CD4-positive, CD25-positive, alpha-beta regulatory T cell (primary cell): ENCODE measurements at regions not wholly inside any gene's neighbourhood (a gene's known extent, or its start where the extent isn't known, plus 50 kb on each side); places are given as distances from the start of the nearest gene placed in this dataset.
"Not testable (repeated sequence)": the region's sequence is repeated elsewhere in the genome, so short reads cannot be mapped to it uniquely, and the experiment has no call there.

Experiments used
- ATAC-seq, 2 donors: fragments of 150-1000 bp; cut with Tn5 transposase; one replicate each; pipeline ENCODE4 v1.10.0; 2021; ENCODE audit warnings: low read depth in 2 of 2, moderate number of reproducible peaks in 2 of 2, moderate library complexity in 1 of 2
- DNase-seq, 3 donors: peaks; one replicate each; pipeline versions ENCODE4 v3.0.0 to v3.0.0-alpha.2; 2012 to 2022; ENCODE audit warnings: mixed read lengths in 1 of 3
- H3K27ac ChIP-seq: one replicate; pipeline ENCODE4 v1.7.0; 2013; ENCODE audit warnings: mild to moderate bottlenecking, low read length; ENCODE audit not compliant: insufficient read depth, poor library complexity, severe bottlenecking
- H3K27me3 ChIP-seq: one replicate; pipeline ENCODE4 v1.7.0; 2013; ENCODE audit warnings: low read length; ENCODE audit not compliant: control insufficient read depth, insufficient read depth
- H3K36me3 ChIP-seq: one replicate; pipeline ENCODE4 v1.7.0; 2013; ENCODE audit warnings: mild to moderate bottlenecking, low read length, moderate library complexity; ENCODE audit not compliant: control insufficient read depth, insufficient read depth
- H3K4me1 ChIP-seq: 2 replicates; pipeline ENCODE4 v1.7.0; 2013; ENCODE audit warnings: mild to moderate bottlenecking, low read length; ENCODE audit not compliant: insufficient read depth, control insufficient read depth, poor library complexity, severe bottlenecking
- H3K4me3 ChIP-seq: one replicate; pipeline ENCODE4 v1.7.0; 2013; ENCODE audit warnings: low read depth, mild to moderate bottlenecking, low read length, moderate library complexity
- H3K9me3 ChIP-seq, 2 experiments: 1 replicate in 1 of 2; 2 replicates in 1 of 2; pipeline ENCODE4 v1.7.0; 2013; ENCODE audit warnings: low read length in 2 of 2, mild to moderate bottlenecking in 1 of 2, moderate library complexity in 1 of 2; ENCODE audit not compliant: control insufficient read depth in 2 of 2
- H3K27ac Mint-ChIP-seq, 3 donors: one replicate each; pipeline ENCODE4 v1.8.0; 2020 to 2022; ENCODE audit warnings: mild to moderate bottlenecking in 3 of 3, mixed read lengths in 3 of 3, moderate library complexity in 2 of 3
- H3K27me3 Mint-ChIP-seq: one replicate; pipeline ENCODE4 v1.8.0; 2022; ENCODE audit warnings: mild to moderate bottlenecking, mixed read lengths
- H3K36me3 Mint-ChIP-seq: one replicate; pipeline ENCODE4 v1.8.0; 2020; ENCODE audit warnings: mixed read lengths
- H3K4me1 Mint-ChIP-seq, 4 donors: one replicate each; pipeline ENCODE4 v1.8.0; 2020 to 2022; ENCODE audit warnings: mixed read lengths in 4 of 4, mild to moderate bottlenecking in 1 of 4
- H3K4me3 Mint-ChIP-seq, 4 donors: one replicate each; pipeline ENCODE4 v1.8.0; 2020 to 2022; ENCODE audit warnings: mild to moderate bottlenecking in 4 of 4, mixed read lengths in 4 of 4, moderate library complexity in 3 of 4
- H3K9me3 Mint-ChIP-seq, 7 donors: one replicate each; pipeline ENCODE4 v1.8.0; 2020 to 2022; ENCODE audit warnings: mixed read lengths in 7 of 7, mild to moderate bottlenecking in 3 of 7, moderate library complexity in 2 of 7

DNA sequence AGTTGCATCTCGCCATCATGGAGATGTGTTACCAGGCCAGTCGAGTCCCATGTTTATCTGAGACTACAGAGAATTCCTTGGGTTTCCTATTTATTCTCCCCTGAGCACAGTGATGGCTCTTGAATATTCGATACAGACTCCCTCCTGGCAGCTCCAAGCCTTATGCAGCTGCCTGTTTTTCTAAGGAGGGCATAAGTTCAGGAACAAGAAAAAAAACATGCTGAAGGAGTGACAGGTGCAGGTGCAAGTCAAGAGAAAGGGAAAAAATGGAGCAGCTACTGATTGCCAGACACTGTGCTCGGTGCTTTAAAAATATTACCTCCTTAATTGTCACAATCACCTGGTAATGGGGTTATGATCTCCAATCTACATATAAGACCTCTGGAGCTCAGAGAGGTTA lies 177.2 kb upstream of the DPP10 start:
- Histone ChIP-seq H3K27ac (no peak overlapping the region), H3K36me3 (no peaks in the 10 kb centered on the region), H3K27me3 (peaks cover 3% of the 10 kb centered on the region), H3K9me3 (no peaks in the 10 kb centered on the region), H3K4me3 (no peak overlapping the region), H3K4me1 (no peaks in the 10 kb centered on the region)
- H3K27ac Mint-ChIP-seq: no peak overlapping the region
- peaks cover 0 to 5% (median 0%) of the 10 kb centered on the region in 4 donors for H3K4me1 Mint-ChIP-seq
- DNase-seq (no peak), ATAC-seq (no peak)
- peaks cover 0 to 1% (median 0%) of the 10 kb centered on the region in 7 donors for H3K9me3 Mint-ChIP-seq
- H3K4me3 Mint-ChIP-seq: no peak overlapping the region
- no peaks in the 10 kb centered on the region for H3K36me3 Mint-ChIP-seq
- H3K27me3 Mint-ChIP-seq: peaks cover 4% of the 10 kb centered on the region

DNA sequence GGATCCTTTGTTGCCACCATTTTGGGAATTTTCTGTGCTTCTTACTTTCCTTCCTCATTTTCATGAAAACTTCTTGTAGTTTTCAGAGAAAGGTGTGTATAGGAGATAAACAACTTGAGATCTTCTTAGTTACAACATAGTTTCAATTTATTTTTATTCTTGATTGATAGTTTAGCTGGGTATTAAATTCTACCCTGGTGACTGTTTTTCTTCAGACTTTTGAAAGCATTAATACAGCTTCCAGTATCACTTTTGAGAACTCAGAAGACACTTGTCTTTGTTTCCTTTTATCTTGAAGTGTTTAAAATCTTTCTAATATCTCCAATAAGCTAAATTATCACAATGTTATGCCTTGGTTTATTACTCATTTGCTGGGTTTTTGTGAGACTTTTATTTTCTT lies 167.5 kb upstream of the DPP10 start:
- H3K4me1 ChIP-seq: no peaks in the 10 kb centered on the region
- H3K27ac ChIP-seq: no peak overlapping the region
- no peaks in the 10 kb centered on the region for H3K27me3 Mint-ChIP-seq
- ATAC-seq: no peak
- H3K9me3 Mint-ChIP-seq: peaks cover 2 to 20% (median 11%) of the 10 kb centered on the region in 7 donors
- H3K27me3 ChIP-seq: peaks cover 2% of the 10 kb centered on the region
- no peak overlapping the region for H3K4me3 ChIP-seq
- peaks cover 6 to 8% of the 10 kb centered on the region in 2 experiments for H3K9me3 ChIP-seq
- no peak overlapping the region for H3K27ac Mint-ChIP-seq
- DNase-seq: no peak
- no peaks in the 10 kb centered on the region for H3K36me3 Mint-ChIP-seq
- H3K4me1 Mint-ChIP-seq: no peaks in the 10 kb centered on the region
- H3K36me3 ChIP-seq: no peaks in the 10 kb centered on the region
- H3K4me3 Mint-ChIP-seq: no peak overlapping the region

DNA sequence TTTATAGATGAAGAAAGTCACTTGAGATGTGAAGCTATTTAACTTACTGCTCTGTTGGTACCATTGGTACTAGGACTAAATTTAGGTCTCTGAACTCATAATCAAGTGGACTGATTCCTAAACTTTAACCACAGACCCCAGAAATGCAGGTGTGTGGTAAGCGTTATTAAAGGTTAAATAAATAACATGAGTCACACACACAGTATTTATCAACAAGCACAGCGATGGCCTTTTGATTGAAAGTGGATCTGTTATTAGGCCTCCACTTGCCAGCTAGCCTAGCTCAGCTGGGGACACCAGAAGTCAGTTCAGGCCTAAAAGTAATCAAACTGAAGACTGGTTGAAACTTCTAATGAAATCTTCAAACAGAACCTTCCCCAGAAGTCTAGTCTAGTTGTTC lies 161.3 kb upstream of the DPP10 start:
- Mint-ChIP-seq H3K9me3 (peaks cover 1 to 14% (median 4%) of the 10 kb centered on the region in 7 donors), H3K36me3 (no peaks in the 10 kb centered on the region), H3K4me1 (no peaks in the 10 kb centered on the region), H3K27me3 (peaks cover 5% of the 10 kb centered on the region), H3K27ac (no peak overlapping the region), H3K4me3 (no peak overlapping the region)
- Histone ChIP-seq H3K4me3 (no peak overlapping the region), H3K4me1 (no peaks in the 10 kb centered on the region), H3K27ac (no peak overlapping the region), H3K36me3 (no peaks in the 10 kb centered on the region), H3K27me3 (peaks cover 2% of the 10 kb centered on the region), H3K9me3 (no peaks in the 10 kb centered on the region)
- ATAC-seq: no peak
- DNase-seq: no peak

DNA sequence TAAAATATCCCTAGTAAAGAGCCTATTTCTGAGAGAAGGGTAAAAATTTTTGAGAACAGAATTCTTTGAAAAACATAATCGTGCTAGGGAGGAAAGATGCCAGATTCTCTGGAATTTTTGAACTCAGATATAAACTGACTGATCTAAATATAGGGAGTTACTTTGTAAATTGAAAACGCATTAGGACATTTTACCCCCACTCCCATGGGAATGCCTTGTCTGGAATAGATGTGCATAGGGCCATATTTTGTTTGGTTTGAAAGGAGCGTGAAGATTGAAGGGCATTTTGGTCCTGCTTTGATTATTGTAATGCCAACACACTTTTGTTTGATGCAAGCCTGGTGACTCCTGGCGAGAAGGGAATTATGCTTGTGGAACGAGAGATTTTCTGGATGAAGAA lies 158.7 kb upstream of the DPP10 start:
- no peaks in the 10 kb centered on the region for H3K36me3 Mint-ChIP-seq
- DNase-seq: no peak
- no peak overlapping the region for H3K27ac ChIP-seq
- H3K9me3 Mint-ChIP-seq: peaks cover 0 to 6% (median 1%) of the 10 kb centered on the region in 7 donors
- no peaks in the 10 kb centered on the region for H3K4me1 ChIP-seq
- no peak overlapping the region for H3K4me3 ChIP-seq
- no peak overlapping the region for H3K27ac Mint-ChIP-seq
- H3K36me3 ChIP-seq: no peaks in the 10 kb centered on the region
- peaks cover 2% of the 10 kb centered on the region for H3K27me3 ChIP-seq
- H3K9me3 ChIP-seq: no peaks in the 10 kb centered on the region
- H3K27me3 Mint-ChIP-seq: peaks cover 5% of the 10 kb centered on the region
- H3K4me3 Mint-ChIP-seq: no peak overlapping the region
- no peak for ATAC-seq
- H3K4me1 Mint-ChIP-seq: no peaks in the 10 kb centered on the region

DNA sequence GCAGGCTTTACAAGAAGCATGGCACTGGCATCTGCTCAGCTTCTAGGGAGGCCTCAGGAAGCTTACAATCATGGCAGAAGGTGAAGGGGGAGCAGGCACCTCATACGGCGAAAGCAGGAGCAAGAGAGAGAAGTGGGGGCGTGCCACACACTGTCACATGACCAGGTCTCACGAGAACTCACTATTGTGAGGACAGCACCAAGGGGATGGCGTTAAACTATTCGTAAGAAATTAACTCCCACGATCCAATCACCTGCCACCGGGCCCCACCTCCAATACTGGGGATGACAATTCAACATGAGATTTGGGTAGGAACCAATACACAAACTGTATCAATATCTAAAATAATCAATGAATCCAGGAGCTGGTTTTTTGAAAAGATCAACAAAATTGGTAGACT lies 156.0 kb upstream of the DPP10 start:
- Mint-ChIP-seq H3K27me3 (peaks cover 5% of the 10 kb centered on the region), H3K27ac (no peak overlapping the region), H3K4me1 (no peaks in the 10 kb centered on the region), H3K9me3 (peaks cover 0 to 8% (median 2%) of the 10 kb centered on the region in 7 donors), H3K36me3 (no peaks in the 10 kb centered on the region), H3K4me3 (no peak overlapping the region)
- Histone ChIP-seq H3K27ac (no peak overlapping the region), H3K4me3 (no peak overlapping the region), H3K27me3 (no peaks in the 10 kb centered on the region), H3K36me3 (no peaks in the 10 kb centered on the region), H3K9me3 (no peaks in the 10 kb centered on the region), H3K4me1 (no peaks in the 10 kb centered on the region)
- ATAC-seq (no peak), DNase-seq (no peak)

DNA sequence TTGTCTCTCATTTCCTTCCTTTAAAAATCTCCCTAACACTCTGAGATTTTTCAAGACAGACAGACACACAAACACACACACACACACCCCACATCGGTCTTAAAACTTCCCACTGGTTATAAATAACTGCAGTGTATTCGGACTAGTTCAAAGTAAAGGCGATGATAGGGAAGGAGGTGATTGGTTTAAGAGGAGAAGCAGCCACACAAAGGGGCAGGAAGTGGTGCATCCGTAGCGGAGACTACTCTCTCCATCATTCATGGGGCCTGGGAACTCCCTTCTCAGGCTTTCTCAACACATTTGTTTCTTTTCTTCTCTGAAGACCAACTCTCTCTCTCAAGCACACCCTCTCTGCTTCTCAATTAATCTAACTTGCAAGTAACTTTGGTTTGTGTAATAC lies 149.1 kb upstream of the DPP10 start:
- Mint-ChIP-seq H3K4me3 (no peak overlapping the region), H3K4me1 (no peaks in the 10 kb centered on the region), H3K36me3 (no peaks in the 10 kb centered on the region), H3K27ac (no peak overlapping the region), H3K9me3 (peaks cover 0 to 8% (median 0%) of the 10 kb centered on the region in 7 donors), H3K27me3 (no peaks in the 10 kb centered on the region)
- no peak for ATAC-seq
- H3K4me3 ChIP-seq: no peak overlapping the region
- H3K36me3 ChIP-seq: no peaks in the 10 kb centered on the region
- H3K27me3 ChIP-seq: no peaks in the 10 kb centered on the region
- DNase-seq: no peak
- H3K9me3 ChIP-seq: no peaks in the 10 kb centered on the region
- no peak overlapping the region for H3K27ac ChIP-seq
- H3K4me1 ChIP-seq: no peaks in the 10 kb centered on the region

DNA sequence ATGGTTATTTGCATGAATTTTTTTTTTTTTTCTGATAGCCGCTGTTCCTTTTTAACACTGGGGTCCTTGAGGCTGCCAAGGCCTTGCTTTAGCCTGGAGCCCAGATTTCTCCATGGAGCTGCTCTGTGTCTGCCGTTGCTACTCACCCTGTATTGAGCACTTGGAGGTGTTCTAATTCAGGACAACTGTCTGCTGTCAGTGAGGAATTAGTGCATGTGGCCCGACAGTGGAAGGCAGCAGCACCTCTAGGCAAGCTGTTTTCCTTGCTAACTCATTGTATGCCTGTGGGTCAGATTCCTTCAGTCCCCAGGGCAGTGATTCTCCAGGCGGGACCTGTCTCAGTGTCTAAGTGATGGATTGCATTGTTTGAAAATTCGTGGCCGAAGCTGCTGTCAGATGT lies 147.7 kb upstream of the DPP10 start:
- H3K4me3 ChIP-seq: no peak overlapping the region
- no peaks in the 10 kb centered on the region for H3K4me1 ChIP-seq

DNA sequence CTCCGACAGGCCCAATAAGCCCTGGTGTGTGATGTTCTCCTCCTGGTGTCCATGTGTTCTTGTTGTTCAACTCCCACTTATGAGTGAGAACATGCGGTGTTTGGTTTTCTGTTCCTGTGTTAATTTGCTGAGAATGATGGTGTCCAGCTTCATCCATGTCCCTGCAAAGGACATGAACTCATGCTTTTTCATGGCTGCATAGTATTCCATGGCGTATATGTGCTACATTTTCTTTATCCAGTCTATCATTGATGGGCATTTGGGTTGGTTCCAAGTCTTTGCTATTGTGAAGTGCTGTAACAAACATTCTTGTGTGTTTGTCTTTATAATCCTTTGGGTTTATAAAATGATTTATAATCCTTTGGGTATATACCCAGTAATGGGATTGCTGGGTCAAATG lies 142.1 kb upstream of the DPP10 start:
- not testable (repeated sequence) for H3K36me3 ChIP-seq, DNase-seq, H3K27ac Mint-ChIP-seq, H3K9me3 ChIP-seq, H3K27ac ChIP-seq, H3K27me3 Mint-ChIP-seq, H3K4me3 Mint-ChIP-seq, H3K36me3 Mint-ChIP-seq, ATAC-seq, H3K4me3 ChIP-seq, H3K4me1 Mint-ChIP-seq, H3K27me3 ChIP-seq, H3K4me1 ChIP-seq
- H3K9me3 Mint-ChIP-seq: peaks cover 0 to 13% (median 4%) of the 10 kb centered on the region in 7 donors

More for the DNA sequence above, 147.7 kb upstream of the DPP10 start:
- DNase-seq (no peak), ATAC-seq (no peak)
- Mint-ChIP-seq H3K4me3 (no peak overlapping the region), H3K4me1 (no peaks in the 10 kb centered on the region), H3K27me3 (no peaks in the 10 kb centered on the region), H3K27ac (no peak overlapping the region), H3K9me3 (peaks cover 0 to 8% (median 0%) of the 10 kb centered on the region in 7 donors), H3K36me3 (no peaks in the 10 kb centered on the region)
- Histone ChIP-seq H3K9me3 (no peaks in the 10 kb centered on the region), H3K27me3 (no peaks in the 10 kb centered on the region), H3K27ac (no peak overlapping the region), H3K36me3 (no peaks in the 10 kb centered on the region)
